ENCODE measurements at regions not wholly inside any gene's neighbourhood (a gene's known extent, or its start where the extent isn't known, plus 50 kb on each side); places are given as distances from the start of the nearest gene placed in this dataset.

GRCh38 chr3:180330440-180330839, 271.5 kb upstream of the TTC14 start:
- ATAC-seq (no peak), DNase-seq (no peak)
- Mint-ChIP-seq H3K27me3 (no peaks in the 10 kb centered on the region), H3K4me1 (no peaks in the 10 kb centered on the region), H3K36me3 (peaks cover 0 to 4% (median 0%) of the 10 kb centered on the region in 3 donors), H3K9me3 (peaks cover 0 to 17% (median 3%) of the 10 kb centered on the region in 9 donors), H3K27ac (no peak overlapping the region), H3K4me3 (no peak overlapping the region)
- POLR2A ChIA-PET: no interaction called here

GRCh38 chr3:180332608-180333007, 269.4 kb upstream of the TTC14 start:
- Mint-ChIP-seq H3K27ac (no peak overlapping the region), H3K4me3 (no peak overlapping the region), H3K4me1 (no peaks in the 10 kb centered on the region), H3K9me3 (peaks cover 0 to 26% (median 3%) of the 10 kb centered on the region in 9 donors), H3K36me3 (peaks cover 0 to 4% (median 0%) of the 10 kb centered on the region in 3 donors), H3K27me3 (no peaks in the 10 kb centered on the region)
- ATAC-seq (no peak), DNase-seq (no peak)
- POLR2A ChIA-PET: no interaction called here

GRCh38 chr3:180335050-180335449, 266.9 kb upstream of the TTC14 start:
- POLR2A ChIA-PET: no interaction called here
- Mint-ChIP-seq H3K4me3 (no peak overlapping the region), H3K36me3 (peaks cover 0 to 4% (median 0%) of the 10 kb centered on the region in 3 donors), H3K4me1 (no peaks in the 10 kb centered on the region), H3K27ac (no peak overlapping the region), H3K27me3 (peaks cover 0 to 9% (median 0%) of the 10 kb centered on the region in 5 donors), H3K9me3 (peaks cover 0 to 30% (median 4%) of the 10 kb centered on the region in 9 donors)
- no peak for ATAC-seq
- no peak for DNase-seq

GRCh38 chr3:180340395-180340794, 261.6 kb upstream of the TTC14 start:
- POLR2A ChIA-PET: no interaction called here
- no peak for ATAC-seq
- H3K9me3 Mint-ChIP-seq: peaks cover 0 to 28% (median 7%) of the 10 kb centered on the region in 9 donors

GRCh38 chr3:180341516-180341915, 260.4 kb upstream of the TTC14 start:
- ATAC-seq: no peak
- POLR2A ChIA-PET: no interaction called here
- peaks cover 0 to 23% (median 6%) of the 10 kb centered on the region in 9 donors for H3K9me3 Mint-ChIP-seq

More at GRCh38 chr3:180340395-180340794, 261.6 kb upstream of the TTC14 start:
- Mint-ChIP-seq H3K27me3 (peaks cover 0 to 11% (median 0%) of the 10 kb centered on the region in 5 donors), H3K4me1 (no peaks in the 10 kb centered on the region), H3K27ac (no peak overlapping the region), H3K4me3 (no peak overlapping the region), H3K36me3 (no peaks in the 10 kb centered on the region)
- no peak for DNase-seq

GRCh38 chr3:180351601-180352000, 250.4 kb upstream of the TTC14 start:
- Mint-ChIP-seq H3K27me3 (peaks cover 0 to 2% (median 0%) of the 10 kb centered on the region in 5 donors), H3K36me3 (peaks cover 0 to 4% (median 0%) of the 10 kb centered on the region in 3 donors), H3K4me3 (no peak overlapping the region), H3K9me3 (peaks cover 0 to 7% (median 0%) of the 10 kb centered on the region in 9 donors), H3K4me1 (no peaks in the 10 kb centered on the region), H3K27ac (no peak overlapping the region)
- no peak for ATAC-seq
- POLR2A ChIA-PET: no interaction called here
- no peak for DNase-seq

More at GRCh38 chr3:180341516-180341915, 260.4 kb upstream of the TTC14 start:
- no peak for DNase-seq
- Mint-ChIP-seq H3K4me3 (no peak overlapping the region), H3K27me3 (peaks cover 0 to 11% (median 0%) of the 10 kb centered on the region in 5 donors), H3K4me1 (no peaks in the 10 kb centered on the region), H3K36me3 (no peaks in the 10 kb centered on the region), H3K27ac (no peak overlapping the region)

GRCh38 chr3:180352261-180352660, 249.7 kb upstream of the TTC14 start:
- Mint-ChIP-seq H3K4me1 (no peaks in the 10 kb centered on the region), H3K9me3 (peaks cover 0 to 7% (median 0%) of the 10 kb centered on the region in 9 donors), H3K36me3 (peaks cover 0 to 4% (median 0%) of the 10 kb centered on the region in 3 donors), H3K4me3 (no peak overlapping the region), H3K27me3 (peaks cover 0 to under 1% (median 0%) of the 10 kb centered on the region in 5 donors), H3K27ac (no peak overlapping the region)
- POLR2A ChIA-PET: no interaction called here
- DNase-seq (no peak), ATAC-seq (no peak)

GRCh38 chr3:180354214-180354613, 247.7 kb upstream of the TTC14 start:
- peaks cover 0 to 4% (median 0%) of the 10 kb centered on the region in 3 donors for H3K36me3 Mint-ChIP-seq
- no peaks in the 10 kb centered on the region for H3K4me1 Mint-ChIP-seq
- H3K4me3 Mint-ChIP-seq: no peak overlapping the region
- DNase-seq (no peak), ATAC-seq (no peak)
- no peak overlapping the region for H3K27ac Mint-ChIP-seq
- H3K9me3 Mint-ChIP-seq: peaks cover 0 to 9% (median 0%) of the 10 kb centered on the region in 9 donors
- H3K27me3 Mint-ChIP-seq: peaks cover 0 to 4% (median 0%) of the 10 kb centered on the region in 5 donors
- POLR2A ChIA-PET: no interaction called here

GRCh38 chr3:180358179-180358578, 243.8 kb upstream of the TTC14 start:
- Mint-ChIP-seq H3K36me3 (no peaks in the 10 kb centered on the region), H3K9me3 (peaks cover 0 to 10% (median 2%) of the 10 kb centered on the region in 9 donors), H3K27me3 (peaks cover 0 to 4% (median 0%) of the 10 kb centered on the region in 5 donors), H3K27ac (no peak overlapping the region), H3K4me1 (no peaks in the 10 kb centered on the region), H3K4me3 (no peak overlapping the region)
- ATAC-seq: no peak
- POLR2A ChIA-PET: no interaction called here
- no peak for DNase-seq

- H3K4me3 Mint-ChIP-seq: no peak overlapping the region
- POLR2A ChIA-PET: no interaction called here
- no peak for ATAC-seq
Measured at GRCh38 chr3:180359061-180359952, 242.7 kb upstream of the TTC14 start.

GRCh38 chr3:180359953-180360279, 242.0 kb upstream of the TTC14 start:
- no peaks in the 10 kb centered on the region for H3K36me3 Mint-ChIP-seq
- no peaks in the 10 kb centered on the region for H3K4me1 Mint-ChIP-seq
- DNase-seq (no peak), ATAC-seq (no peak)
- H3K27me3 Mint-ChIP-seq: peaks cover 0 to 4% (median 0%) of the 10 kb centered on the region in 5 donors
- POLR2A ChIA-PET: no interaction called here
- H3K27ac Mint-ChIP-seq: no peak overlapping the region
- H3K9me3 Mint-ChIP-seq: peaks cover 0 to 10% (median 2%) of the 10 kb centered on the region in 9 donors
- no peak overlapping the region for H3K4me3 Mint-ChIP-seq

More at GRCh38 chr3:180359061-180359952, 242.7 kb upstream of the TTC14 start:
- peaks cover 0 to 10% (median 2%) of the 10 kb centered on the region in 9 donors for H3K9me3 Mint-ChIP-seq
- no peaks in the 10 kb centered on the region for H3K36me3 Mint-ChIP-seq
- no peaks in the 10 kb centered on the region for H3K4me1 Mint-ChIP-seq
- no peak overlapping the region for H3K27ac Mint-ChIP-seq
- no peak for DNase-seq
- H3K27me3 Mint-ChIP-seq: peaks cover 0 to 4% (median 0%) of the 10 kb centered on the region in 5 donors

- ATAC-seq (no peak), DNase-seq (no peak)
- H3K4me1 Mint-ChIP-seq: no peaks in the 10 kb centered on the region
- POLR2A ChIA-PET: no interaction called here
- peaks cover 0 to 11% (median 7%) of the 10 kb centered on the region in 9 donors for H3K9me3 Mint-ChIP-seq
- peaks cover 1 to 12% (median 3%) of the 10 kb centered on the region in 5 donors for H3K27me3 Mint-ChIP-seq
- H3K4me3 Mint-ChIP-seq: no peak overlapping the region
- H3K27ac Mint-ChIP-seq: no peak overlapping the region
- peaks cover 0 to 5% (median 2%) of the 10 kb centered on the region in 3 donors for H3K36me3 Mint-ChIP-seq
Measured at GRCh38 chr3:180362081-180362480, 239.9 kb upstream of the TTC14 start.

- no peak overlapping the region for H3K4me3 Mint-ChIP-seq
Measured at GRCh38 chr3:180375831-180376230, 226.1 kb upstream of the TTC14 start.

More at GRCh38 chr3:180375831-180376230, 226.1 kb upstream of the TTC14 start:
- DNase-seq (no peak), ATAC-seq (no peak)
- peaks cover 0 to 1% (median 0%) of the 10 kb centered on the region in 5 donors for H3K27me3 Mint-ChIP-seq
- H3K9me3 Mint-ChIP-seq: peaks cover 0 to 21% (median 15%) of the 10 kb centered on the region in 9 donors
- POLR2A ChIA-PET: no interaction called here
- no peaks in the 10 kb centered on the region for H3K4me1 Mint-ChIP-seq
- H3K27ac Mint-ChIP-seq: no peak overlapping the region
- peaks cover 0 to 4% (median 0%) of the 10 kb centered on the region in 3 donors for H3K36me3 Mint-ChIP-seq
